Superior temporal gyrus (tissue), 1 donor: ENCODE measurements at regions not wholly inside any gene's neighbourhood (a gene's known extent, or its start where the extent isn't known, plus 50 kb on each side); places are given as distances from the start of the nearest gene placed in this dataset.
"Not testable (repeated sequence)": the region's sequence is repeated elsewhere in the genome, so short reads cannot be mapped to it uniquely, and the experiment has no call there.

Source experiments
- DNase-seq: peaks from one replicate; pipeline ENCODE4 v3.0.0-alpha.2; 2016; ENCODE audit errors: extremely low spot score

GRCh38 chr14:88983755-88984154, 159.3 kb downstream of the TTC8 start:
- DNase-seq: no peak

- DNase-seq: no peak
Measured at GRCh38 chr14:88985654-88986053, 161.2 kb downstream of the TTC8 start.

GRCh38 chr14:88986146-88986841, 161.8 kb downstream of the TTC8 start:
- DNase-seq: no peak

GRCh38 chr14:88986908-88987307, 162.5 kb downstream of the TTC8 start:
- not testable (repeated sequence) for DNase-seq

DNA sequence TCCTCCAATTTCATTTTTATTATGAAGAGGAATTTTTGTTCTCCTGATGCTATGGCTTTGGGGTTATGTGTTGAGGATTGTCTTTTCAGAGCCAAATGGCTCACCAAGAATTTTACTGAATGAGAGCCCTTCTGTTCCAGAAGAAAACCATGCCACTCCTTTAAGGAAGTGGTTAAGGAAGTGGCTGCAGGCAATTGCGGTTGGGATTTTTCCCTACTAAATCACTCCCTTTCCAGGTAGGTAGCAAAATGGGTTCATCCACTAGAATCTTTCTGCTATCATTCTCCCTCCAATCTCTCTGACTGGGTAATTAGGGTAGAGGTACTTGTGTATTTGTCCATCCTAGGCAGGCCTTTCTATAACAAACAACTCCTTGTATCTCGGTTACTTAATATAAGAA, 163.1 kb downstream of the TTC8 start:
- DNase-seq: no peak

DNA sequence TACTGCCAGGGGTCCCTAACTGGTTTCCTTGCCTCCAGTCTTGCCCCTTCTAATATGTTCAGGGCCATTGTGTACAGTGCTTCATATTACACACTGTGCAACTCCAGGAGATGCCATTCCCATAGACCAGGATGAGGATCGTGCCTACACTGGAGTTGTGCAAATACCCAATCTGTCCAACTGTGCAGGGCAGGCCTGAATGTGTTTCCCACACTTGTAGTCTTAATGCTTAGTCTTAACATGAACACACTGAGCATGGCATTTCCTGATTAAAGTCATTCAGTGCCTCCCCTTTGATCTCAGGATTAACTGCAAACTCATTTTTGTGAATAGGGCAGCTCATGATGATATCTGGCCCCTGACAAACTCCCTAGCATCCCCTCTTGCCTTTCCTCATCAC, 165.5 kb downstream of the TTC8 start:
- no peak for DNase-seq

- no peak for DNase-seq
Measured at GRCh38 chr14:88990856-88991255, 166.4 kb downstream of the TTC8 start.

- DNase-seq: no peak
Measured at GRCh38 chr14:88992011-88992410, 167.6 kb downstream of the TTC8 start.

GRCh38 chr14:88993946-88994345, 169.5 kb downstream of the TTC8 start:
- DNase-seq: no peak

DNA sequence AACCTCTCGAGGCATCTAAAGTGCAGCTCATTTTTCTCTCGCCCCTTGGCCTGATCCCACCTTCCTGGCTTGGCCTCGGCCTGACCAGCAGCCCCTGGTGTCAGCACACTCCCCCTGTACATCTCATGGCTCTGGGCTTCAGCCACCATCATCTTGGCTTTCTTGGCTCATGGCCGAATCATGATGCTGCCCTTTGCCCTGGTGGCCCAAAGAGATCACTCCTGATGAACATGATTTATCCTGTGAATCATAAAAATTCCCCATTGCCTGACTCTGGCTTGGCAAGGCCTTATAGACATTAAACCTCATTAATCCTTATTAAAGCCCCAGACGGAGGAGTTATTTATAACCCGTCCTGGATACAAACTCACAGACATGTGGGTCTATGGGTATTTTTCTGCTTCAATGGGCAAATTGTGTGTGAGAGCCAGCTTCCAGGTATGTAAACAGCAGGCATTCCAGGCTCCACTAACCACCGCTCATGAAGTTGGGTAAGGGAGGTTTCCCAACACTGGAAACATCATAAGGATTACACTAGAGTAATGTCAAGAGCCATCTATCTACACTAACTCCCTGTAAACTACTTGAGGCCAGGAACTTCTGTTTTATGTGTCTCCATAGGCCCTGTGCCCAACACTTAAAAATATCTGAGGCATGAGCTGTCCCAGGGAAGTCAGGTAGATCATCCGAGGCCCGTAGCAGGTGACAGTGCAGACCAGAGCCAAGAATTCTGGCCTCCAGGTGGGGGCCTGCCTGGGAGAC, 171.2 kb downstream of the TTC8 start:
- no peak for DNase-seq

DNA sequence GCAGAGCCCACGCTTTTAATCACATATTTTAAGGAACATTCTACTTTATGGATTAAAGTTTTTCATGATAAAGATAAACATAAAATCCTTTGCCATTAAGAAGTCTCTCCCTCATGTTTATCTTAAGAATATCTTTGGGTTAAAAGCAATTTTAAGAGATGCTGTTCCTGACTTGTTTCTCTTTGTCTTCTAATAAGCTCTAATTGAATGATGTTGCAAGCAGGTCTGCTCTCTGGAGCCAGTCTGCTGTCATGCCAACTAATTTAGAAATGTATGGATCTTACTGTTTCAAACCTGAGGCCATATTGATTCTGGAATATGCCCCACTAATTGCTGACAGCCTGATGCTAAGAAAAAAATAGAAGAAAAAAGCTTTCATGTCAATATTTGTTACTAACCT, 173.6 kb downstream of the TTC8 start:
- DNase-seq: no peak

- no peak for DNase-seq
Measured at GRCh38 chr14:88999137-88999536, 174.7 kb downstream of the TTC8 start.

DNA sequence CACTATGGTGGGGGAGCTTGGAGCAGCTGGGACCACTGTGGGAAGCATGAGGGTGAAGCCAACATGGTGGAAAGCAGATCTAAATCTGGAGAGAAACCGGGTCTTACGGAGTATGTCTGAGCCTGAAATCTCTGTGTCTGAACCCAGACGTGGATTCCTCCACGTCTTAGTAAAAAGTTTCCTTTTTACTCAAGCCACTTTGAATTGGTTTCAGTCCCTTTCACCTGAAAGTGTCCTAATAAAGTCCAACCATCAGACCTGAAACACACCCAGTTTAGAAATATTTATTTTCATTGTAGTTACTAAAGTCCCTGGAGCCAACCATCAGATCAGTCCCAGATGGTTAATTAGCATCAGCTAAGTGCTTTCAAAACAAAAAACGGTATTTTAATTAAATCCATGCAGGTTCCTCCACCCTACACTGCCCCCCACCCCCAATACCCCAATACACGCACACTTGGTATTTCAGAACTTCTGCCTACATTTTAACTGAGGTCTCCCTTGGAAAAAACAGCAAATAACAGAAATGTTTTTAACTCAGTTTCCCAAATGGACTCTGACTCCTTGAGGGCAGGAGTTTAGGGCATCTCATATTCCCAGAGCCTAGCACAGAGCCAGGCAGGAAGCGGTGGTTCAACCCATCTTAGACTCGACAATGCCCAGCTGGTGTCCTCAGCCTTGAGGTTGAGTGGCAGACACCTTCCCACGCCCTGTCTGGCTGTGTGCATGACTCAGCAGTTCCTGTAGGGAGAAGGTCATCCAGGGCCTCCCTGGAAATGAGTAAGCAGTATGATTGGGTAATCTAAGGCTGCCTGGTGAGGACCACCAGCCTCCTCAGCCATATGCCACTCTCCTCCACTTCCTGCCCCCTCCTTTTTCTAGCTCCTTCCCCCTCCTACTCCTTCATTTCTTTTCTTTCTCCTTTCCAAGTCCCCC, 175.8 kb downstream of the TTC8 start:
- no peak for DNase-seq

DNA sequence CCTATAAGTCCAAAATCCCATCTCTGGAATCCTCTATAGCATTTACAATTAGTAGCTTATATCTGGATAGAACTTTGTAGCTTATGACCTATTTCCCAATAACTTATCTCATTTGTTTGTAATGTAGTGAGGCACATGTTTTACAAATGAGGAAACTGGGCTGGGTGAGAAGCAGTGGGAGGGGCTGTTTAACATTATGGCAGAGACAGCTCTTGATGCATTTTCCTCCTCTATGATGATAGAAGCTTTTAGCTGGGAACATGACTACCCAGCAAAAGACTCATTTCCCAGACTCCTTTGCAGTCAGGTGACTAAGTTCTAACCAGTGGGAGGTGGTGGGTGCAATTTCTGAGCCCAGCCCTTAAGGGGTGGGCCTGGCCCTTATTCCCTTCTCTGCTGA, 179.7 kb downstream of the TTC8 start:
- DNase-seq: no peak

DNA sequence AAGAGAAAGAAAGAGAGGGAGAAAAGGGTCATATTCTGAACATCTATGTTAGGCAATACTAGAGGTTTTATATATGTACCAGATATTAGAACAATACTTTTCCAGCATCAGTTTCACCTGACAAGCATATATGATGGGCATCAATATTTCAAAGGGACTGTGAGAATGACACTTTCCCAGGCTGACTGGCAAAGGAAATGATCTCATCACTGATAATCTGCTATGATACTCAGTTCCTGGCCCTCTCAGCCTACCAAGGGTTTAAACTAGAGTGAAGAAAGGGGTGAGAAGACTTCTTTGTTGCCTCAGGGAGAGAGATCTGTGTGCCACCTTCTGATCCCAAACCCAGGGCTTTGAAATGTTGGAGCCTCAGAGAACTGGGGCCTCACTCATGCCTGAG, 183.5 kb downstream of the TTC8 start:
- no peak for DNase-seq

- DNase-seq: no peak
Measured at GRCh38 chr14:89011355-89012281, 187.2 kb downstream of the TTC8 start.

- DNase-seq: no peak
Measured at GRCh38 chr14:89012282-89013097, 188.0 kb downstream of the TTC8 start.

DNA sequence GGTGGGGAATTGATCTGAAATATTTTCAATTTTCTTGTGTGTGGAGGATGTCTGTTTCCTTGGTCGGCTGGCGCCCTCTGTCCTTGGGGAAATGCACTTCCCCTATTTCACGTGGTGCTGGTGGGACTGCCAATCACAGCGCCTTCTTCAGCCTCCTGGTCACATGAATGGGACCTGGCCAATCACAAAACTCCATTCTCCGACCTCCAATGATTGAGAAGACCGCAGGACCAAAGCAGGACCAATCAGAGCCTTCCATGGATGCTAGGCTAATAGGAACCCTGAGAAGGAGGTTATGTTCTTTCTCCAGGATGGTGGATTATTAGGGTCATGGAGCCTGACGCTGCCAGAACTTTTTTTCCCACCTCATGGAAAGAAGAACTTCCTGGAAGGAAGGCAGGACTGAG, 188.7 kb downstream of the TTC8 start:
- no peak for DNase-seq

GRCh38 chr14:89013698-89014568, 189.5 kb downstream of the TTC8 start:
- DNase-seq: no peak

DNA sequence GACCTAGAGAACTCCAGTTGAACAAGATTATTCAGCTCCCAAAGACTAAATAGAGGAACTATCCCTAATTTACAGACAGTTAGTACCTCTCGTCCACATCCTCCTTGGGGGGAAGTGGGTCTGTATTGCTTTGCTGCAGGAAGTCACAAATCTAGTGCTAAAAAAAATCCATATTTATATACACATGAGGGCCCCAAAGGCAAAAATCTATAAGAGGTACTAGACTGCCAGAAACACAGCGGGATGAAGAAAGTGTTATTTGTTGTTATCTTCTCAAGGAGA, 190.1 kb downstream of the TTC8 start:
- DNase-seq: no peak
